NOMO-1 treated with DMSO at 0.1 percent for 48 hours (cell line): ENCODE measurements at regions not wholly inside any gene's neighbourhood (a gene's known extent, or its start where the extent isn't known, plus 50 kb on each side); places are given as distances from the start of the nearest gene placed in this dataset.
"Not testable (repeated sequence)": the region's sequence is repeated elsewhere in the genome, so short reads cannot be mapped to it uniquely, and the experiment has no call there.

Experiments used
- DNase-seq: peaks from one replicate; lab custom pipeline; 2025; ENCODE audit not compliant: unreplicated experiment; lab: John Stamatoyannopoulos, UW

DNA sequence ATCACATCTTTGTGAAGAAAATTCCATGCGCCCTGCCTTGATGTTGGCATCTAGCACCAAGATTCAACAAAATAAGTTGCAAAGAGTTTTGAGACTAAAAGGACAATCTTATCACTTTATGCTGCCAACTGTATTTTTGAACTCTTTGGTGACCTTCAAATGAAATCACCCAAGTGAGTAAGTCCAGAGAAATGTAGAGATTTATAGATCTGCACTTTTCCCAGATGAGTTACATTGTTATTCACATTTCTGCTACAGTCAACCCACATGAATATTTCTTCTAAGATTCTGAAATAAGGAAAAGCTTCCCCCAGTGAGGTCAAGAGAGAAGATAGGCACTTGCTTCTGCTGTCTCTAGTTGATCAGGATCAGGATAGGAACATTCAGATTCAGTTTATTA lies 1034.2 kb downstream of the PRIM2 start:
- not testable (repeated sequence) for DNase-seq

DNA sequence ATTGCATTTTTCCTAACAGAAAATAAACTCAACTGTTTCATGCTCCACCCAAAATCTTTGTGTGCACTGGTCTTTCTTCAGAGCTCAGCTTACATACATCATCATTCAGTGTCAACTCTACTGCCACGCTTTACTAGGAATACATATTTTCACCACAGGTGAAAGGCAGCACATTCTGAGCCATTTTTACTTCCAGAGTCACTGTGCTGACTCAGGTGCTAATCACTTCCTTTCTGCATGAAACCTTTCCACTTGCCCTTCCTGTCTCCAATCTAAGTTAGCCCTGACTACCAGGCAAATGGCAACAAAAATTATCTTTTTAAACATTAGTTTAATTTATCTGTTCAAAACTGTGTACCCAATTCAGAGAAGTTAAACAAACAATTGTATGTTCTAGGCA lies 1041.0 kb downstream of the PRIM2 start:
- not testable (repeated sequence) for DNase-seq

DNA sequence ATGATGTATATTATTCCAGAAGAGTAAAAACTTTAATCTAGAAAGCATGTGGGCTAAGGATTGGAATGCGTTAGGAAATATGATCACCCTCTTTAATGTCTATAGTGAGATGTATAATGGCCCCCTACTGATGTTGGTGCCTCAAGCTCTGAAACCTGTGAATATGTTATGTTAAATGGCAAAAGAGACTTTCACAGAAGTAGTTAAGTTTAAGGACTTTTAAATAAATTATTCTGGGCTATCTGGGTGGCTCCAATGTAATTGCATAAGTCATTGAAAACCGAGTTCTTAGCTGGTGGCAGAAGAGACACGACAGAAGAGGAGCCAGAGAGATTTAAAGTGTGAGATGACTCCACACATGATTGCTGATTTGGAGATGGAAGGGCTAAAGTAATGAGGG lies 1048.4 kb downstream of the PRIM2 start:
- DNase-seq: not testable (repeated sequence)

DNA sequence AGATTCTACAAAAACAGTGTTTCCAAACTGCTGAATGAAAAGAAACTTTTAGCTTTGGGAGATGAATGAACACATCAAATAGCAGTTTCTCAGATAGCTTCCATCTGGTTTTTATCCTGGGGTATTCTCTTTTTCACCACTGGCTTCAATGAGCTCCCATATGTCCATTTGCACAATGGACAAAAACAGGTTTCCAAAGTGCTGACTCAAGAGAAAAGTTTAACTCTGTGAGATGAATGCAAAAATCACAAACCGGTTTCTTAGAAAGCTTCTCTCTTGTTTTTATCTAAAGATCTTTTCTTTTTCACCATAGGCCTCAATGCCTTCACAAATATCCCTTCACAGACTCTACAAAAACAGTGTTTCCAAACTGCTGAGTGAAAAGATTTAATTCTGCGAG lies 1089.2 kb downstream of the PRIM2 start:
- not testable (repeated sequence) for DNase-seq

DNA sequence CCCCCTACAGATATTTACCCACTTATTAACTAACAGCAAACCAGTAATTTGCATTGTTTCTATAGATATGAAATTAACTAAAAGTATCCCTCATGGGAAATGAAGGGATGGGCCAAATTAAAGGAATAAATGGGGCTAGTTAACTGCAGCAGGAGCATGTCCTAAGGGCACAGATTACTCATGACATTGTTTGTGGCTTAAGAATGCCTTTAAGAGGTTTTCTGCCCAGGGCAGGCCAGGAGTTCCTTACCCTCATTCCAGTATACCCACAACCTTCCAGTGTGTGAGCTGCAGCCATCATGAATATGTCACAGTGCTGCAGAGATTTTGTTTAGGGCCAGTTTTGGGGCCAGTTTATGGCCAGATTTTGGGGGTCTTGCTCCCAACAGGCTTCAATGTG lies 1101.9 kb downstream of the PRIM2 start:
- no peak for DNase-seq
